ENCODE measurements at regions not wholly inside any gene's neighbourhood (a gene's known extent, or its start where the extent isn't known, plus 50 kb on each side); places are given as distances from the start of the nearest gene placed in this dataset.

GRCh38 chr2:160695402-160696086 lies 201.9 kb upstream of the RBMS1 start (continued):
- TF ChIP-seq FOXK1 (CRISPR knock-in tag; IDR thresholded peaks at IDR 0.05), result no peak
- TF ChIP-seq ATF1 (CRISPR knock-in tag; IDR thresholded peaks at IDR 0.05), result no peak
- TF ChIP-seq RORB (CRISPR knock-in tag; IDR thresholded peaks at IDR 0.05), result no peak
- no peak for TF ChIP-seq NR2C2 (CRISPR knock-in tag; IDR thresholded peaks at IDR 0.05)

GRCh38 chr2:160696087-160696452 lies 202.5 kb upstream of the RBMS1 start:
- H3K9me3 Mint-ChIP-seq, result no peaks in the 10 kb centered on the region
- ATAC-seq (no peak), DNase-seq (ENCODE audit: low spot score) (no peak)
- TF ChIP-seq ZNF532 (CRISPR knock-in tag; IDR thresholded peaks at IDR 0.05; ENCODE audit: borderline replicate concordance) (no peak), ATF3 (CRISPR knock-in tag; conservative IDR thresholded peaks at IDR 0.05) (no peak), TP53 (CRISPR knock-in tag; IDR thresholded peaks at IDR 0.05) (no peak), PRDM15 (CRISPR knock-in tag; IDR thresholded peaks at IDR 0.05) (no peak), STAT6 (CRISPR knock-in tag; conservative IDR thresholded peaks at IDR 0.05; ENCODE audit: low read depth) (no peak), NR3C1 (CRISPR knock-in tag; conservative IDR thresholded peaks at IDR 0.05; ENCODE audit: low read depth) (no peak), AR (CRISPR knock-in tag; IDR thresholded peaks at IDR 0.05) (no peak), ZNF232 (CRISPR knock-in tag; IDR thresholded peaks at IDR 0.05) (no peak), GRHL2 (CRISPR knock-in tag; IDR thresholded peaks at IDR 0.05; ENCODE audit: insufficient replicate concordance, severe bottlenecking) (no peak), SMAD3 (CRISPR knock-in tag; IDR thresholded peaks at IDR 0.05; ENCODE audit: borderline replicate concordance) (no peak), ZNF423 (CRISPR knock-in tag; IDR thresholded peaks at IDR 0.05) (no peak), ZMAT4 (CRISPR knock-in tag; IDR thresholded peaks at IDR 0.05) (no peak), ERG (CRISPR knock-in tag; IDR thresholded peaks at IDR 0.05) (no peak), ZNF317 (CRISPR knock-in tag; IDR thresholded peaks at IDR 0.05; ENCODE audit: borderline replicate concordance, low read depth) (no peak), E2F4 (CRISPR knock-in tag; IDR thresholded peaks at IDR 0.05; ENCODE audit: borderline replicate concordance, low read depth) (no peak)

More at GRCh38 chr2:160696087-160696452, 202.5 kb upstream of the RBMS1 start:
- CTCF ChIA-PET, result interaction anchor here (0.6 to 1.5 kb wide), 2 partner anchors 97 to 299 kb away, joined by 3 to 4 read pairs; no protein-coding TSS in a partner anchor
- no peaks in the 10 kb centered on the region for H3K4me1 Mint-ChIP-seq
- H3K27me3 Mint-ChIP-seq (ENCODE audit: low read depth), result no peaks in the 10 kb centered on the region
- H3K36me3 Mint-ChIP-seq, result no peaks in the 10 kb centered on the region
- H3K4me3 Mint-ChIP-seq, result no peak overlapping the region
- no peak overlapping the region for H3K27ac Mint-ChIP-seq
- POLR2A ChIA-PET, result no interaction called here
